HCT116 (cell line): ENCODE measurements at regions not wholly inside any gene's neighbourhood (a gene's known extent, or its start where the extent isn't known, plus 50 kb on each side); places are given as distances from the start of the nearest gene placed in this dataset.

ENCODE experiments used
- ELF1 ChIP-seq: IDR thresholded peaks from 2 replicates; pipeline ENCODE4 v1.6.1; 2012; ENCODE audit warnings: low read depth, borderline replicate concordance
- EZH2 ChIP-seq: fragments of 200-600 bp; sonication (generic); IDR thresholded peaks from 2 replicates; pipeline ENCODE4 v1.6.1; 2017; ENCODE audit warnings: antibody characterized with exemption, mixed run types
- EZH2phosphoT487 ChIP-seq: fragments of 200-600 bp; IDR thresholded peaks from 2 replicates; pipeline ENCODE4 v1.6.1; 2018; ENCODE audit warnings: antibody characterized with exemption, borderline replicate concordance
- FOSL1 ChIP-seq: IDR thresholded peaks from 2 replicates; pipeline ENCODE4 v1.6.1; 2012; ENCODE audit warnings: low read depth
- POLR2A ChIP-seq: IDR thresholded peaks from 2 replicates; pipeline ENCODE4 v1.7.0; 2011; ENCODE audit warnings: borderline replicate concordance; ENCODE audit not compliant: insufficient read depth, insufficient read length; ENCODE audit errors: extremely low read depth
- POLR2AphosphoS5 ChIP-seq: IDR thresholded peaks from 2 replicates; pipeline ENCODE4 v1.6.1; 2011; ENCODE audit warnings: mild to moderate bottlenecking, low read depth, low read length, moderate library complexity
- SP1 ChIP-seq: IDR thresholded peaks from 2 replicates; pipeline ENCODE4 v1.6.1; 2012; ENCODE audit warnings: low read depth
- TCF7L2 ChIP-seq: IDR thresholded peaks from 2 replicates; pipeline ENCODE4 v1.7.0; 2011; ENCODE audit warnings: borderline replicate concordance, inconsistent platforms; ENCODE audit not compliant: insufficient read depth, insufficient read length; ENCODE audit errors: extremely low read depth
- TF ChIP-seq, protein P1 (sequence below), 3 experiments: fragments of 200-600 bp in 1 of 3; sonication (generic) in 1 of 3; IDR thresholded peaks in 2 of 3; conservative IDR thresholded peaks in 1 of 3; 2 replicates each; pipeline ENCODE4 v1.5.1; 2012 to 2017; ENCODE audit warnings: low read depth in 2 of 3, low read length in 2 of 3, antibody characterized with exemption in 1 of 3, borderline replicate concordance in 1 of 3, control low read depth in 1 of 3, mild to moderate bottlenecking in 1 of 3, mixed read lengths in 1 of 3, mixed run types in 1 of 3, moderate library complexity in 1 of 3; ENCODE audit not compliant: insufficient read depth in 1 of 3

DNA sequence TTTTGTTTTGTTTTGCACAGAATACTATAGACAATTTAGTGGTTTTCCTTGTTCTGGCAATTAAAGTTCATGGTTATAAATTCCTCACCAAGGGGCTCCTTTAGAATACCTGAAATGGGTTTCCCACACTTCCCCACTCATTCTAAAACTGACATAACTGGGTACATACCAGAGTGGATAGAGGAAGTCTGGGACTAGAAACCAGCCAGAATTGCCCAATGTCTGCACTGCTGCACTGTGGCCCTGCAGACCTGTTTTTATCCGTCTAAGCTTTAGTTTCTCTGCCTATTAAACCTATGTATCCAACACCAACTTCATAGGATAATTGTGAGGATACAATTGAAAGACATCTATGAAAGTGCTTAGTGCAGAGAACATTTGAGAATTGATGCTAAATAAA lies 498.6 kb downstream of the KCTD12 start:
- no peak for TF ChIP-seq ELF1
- TF ChIP-seq TCF7L2: no peak
- TF ChIP-seq EZH2: no peak
- TF ChIP-seq, protein P1, sequence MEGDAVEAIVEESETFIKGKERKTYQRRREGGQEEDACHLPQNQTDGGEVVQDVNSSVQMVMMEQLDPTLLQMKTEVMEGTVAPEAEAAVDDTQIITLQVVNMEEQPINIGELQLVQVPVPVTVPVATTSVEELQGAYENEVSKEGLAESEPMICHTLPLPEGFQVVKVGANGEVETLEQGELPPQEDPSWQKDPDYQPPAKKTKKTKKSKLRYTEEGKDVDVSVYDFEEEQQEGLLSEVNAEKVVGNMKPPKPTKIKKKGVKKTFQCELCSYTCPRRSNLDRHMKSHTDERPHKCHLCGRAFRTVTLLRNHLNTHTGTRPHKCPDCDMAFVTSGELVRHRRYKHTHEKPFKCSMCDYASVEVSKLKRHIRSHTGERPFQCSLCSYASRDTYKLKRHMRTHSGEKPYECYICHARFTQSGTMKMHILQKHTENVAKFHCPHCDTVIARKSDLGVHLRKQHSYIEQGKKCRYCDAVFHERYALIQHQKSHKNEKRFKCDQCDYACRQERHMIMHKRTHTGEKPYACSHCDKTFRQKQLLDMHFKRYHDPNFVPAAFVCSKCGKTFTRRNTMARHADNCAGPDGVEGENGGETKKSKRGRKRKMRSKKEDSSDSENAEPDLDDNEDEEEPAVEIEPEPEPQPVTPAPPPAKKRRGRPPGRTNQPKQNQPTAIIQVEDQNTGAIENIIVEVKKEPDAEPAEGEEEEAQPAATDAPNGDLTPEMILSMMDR (IDR thresholded peaks at IDR 0.05 in 2 of 3, conservative IDR thresholded peaks at IDR 0.05 in 1 of 3; ENCODE audit: borderline replicate concordance in 1 of 3, insufficient read depth in 1 of 3, low read depth in 2 of 3, low read length in 2 of 3): no peak
- no peak for TF ChIP-seq SP1
- no peak for TF ChIP-seq FOSL1
- TF ChIP-seq POLR2A: no peak
- TF ChIP-seq POLR2AphosphoS5: no peak
- no peak for TF ChIP-seq EZH2phosphoT487
